ENCODE measurements at regions not wholly inside any gene's neighbourhood (a gene's known extent, or its start where the extent isn't known, plus 50 kb on each side); places are given as distances from the start of the nearest gene placed in this dataset.
"Not testable (repeated sequence)": the region's sequence is repeated elsewhere in the genome, so short reads cannot be mapped to it uniquely, and the experiment has no call there.

- TF ChIP-seq, protein P1, sequence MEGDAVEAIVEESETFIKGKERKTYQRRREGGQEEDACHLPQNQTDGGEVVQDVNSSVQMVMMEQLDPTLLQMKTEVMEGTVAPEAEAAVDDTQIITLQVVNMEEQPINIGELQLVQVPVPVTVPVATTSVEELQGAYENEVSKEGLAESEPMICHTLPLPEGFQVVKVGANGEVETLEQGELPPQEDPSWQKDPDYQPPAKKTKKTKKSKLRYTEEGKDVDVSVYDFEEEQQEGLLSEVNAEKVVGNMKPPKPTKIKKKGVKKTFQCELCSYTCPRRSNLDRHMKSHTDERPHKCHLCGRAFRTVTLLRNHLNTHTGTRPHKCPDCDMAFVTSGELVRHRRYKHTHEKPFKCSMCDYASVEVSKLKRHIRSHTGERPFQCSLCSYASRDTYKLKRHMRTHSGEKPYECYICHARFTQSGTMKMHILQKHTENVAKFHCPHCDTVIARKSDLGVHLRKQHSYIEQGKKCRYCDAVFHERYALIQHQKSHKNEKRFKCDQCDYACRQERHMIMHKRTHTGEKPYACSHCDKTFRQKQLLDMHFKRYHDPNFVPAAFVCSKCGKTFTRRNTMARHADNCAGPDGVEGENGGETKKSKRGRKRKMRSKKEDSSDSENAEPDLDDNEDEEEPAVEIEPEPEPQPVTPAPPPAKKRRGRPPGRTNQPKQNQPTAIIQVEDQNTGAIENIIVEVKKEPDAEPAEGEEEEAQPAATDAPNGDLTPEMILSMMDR (IDR thresholded peaks at IDR 0.05; ENCODE audit: insufficient read depth in 1 of 2, low read depth in 1 of 2, low read length in 1 of 2, severe bottlenecking in 1 of 2, unreplicated experiment in 1 of 2) = no peak
- POLR2A ChIA-PET = no interaction called here
- DNase-seq = no peak
- intact Hi-C loops (cut with micrococcal nuclease; ENCODE audit: unreplicated experiment) = no loop called here
- no peaks in the 10 kb centered on the region for H3K27me3 Mint-ChIP-seq (ENCODE audit: insufficient read depth, unreplicated experiment)
- no TSS peak for BruUV-seq (replicated peaks)
- Histone ChIP-seq H3K4me1 (no peaks in the 10 kb centered on the region), H3K4me3 (ENCODE audit: low read depth, low read length) (no peak overlapping the region), H3K36me3 (ENCODE audit: control insufficient read depth, insufficient read depth, low read length) (no peaks in the 10 kb centered on the region), H3K9me3 (0 out of 2 replicates have a peak, but pooled peaks cover 5% of the 10 kb centered on the region), H3K27me3 (replicated peaks; ENCODE audit: control insufficient read depth, insufficient read depth, low read length) (no peaks in the 10 kb centered on the region)
- CTCF ChIA-PET = no interaction called here
- no peak overlapping the region for H3K27ac Mint-ChIP-seq (ENCODE audit: unreplicated experiment)
- peaks cover 14% of the 10 kb centered on the region for H3K9me3 Mint-ChIP-seq (ENCODE audit: unreplicated experiment)
- no peaks in the 10 kb centered on the region for H3K36me3 Mint-ChIP-seq (ENCODE audit: insufficient read depth, unreplicated experiment)
- H3K4me3 Mint-ChIP-seq (ENCODE audit: unreplicated experiment) = no peak overlapping the region
- H3K4me1 Mint-ChIP-seq (ENCODE audit: low read depth, unreplicated experiment) = no peaks in the 10 kb centered on the region
Measured at GRCh38 chr6:27644528-27644927, 171.6 kb upstream of the ZNF184 start.

- intact Hi-C loops (cut with micrococcal nuclease; ENCODE audit: unreplicated experiment) = no loop called here
- Mint-ChIP-seq H3K27ac (ENCODE audit: unreplicated experiment) (no peak overlapping the region), H3K9me3 (ENCODE audit: unreplicated experiment) (peaks cover 19% of the 10 kb centered on the region), H3K36me3 (ENCODE audit: insufficient read depth, unreplicated experiment) (no peaks in the 10 kb centered on the region), H3K27me3 (ENCODE audit: insufficient read depth, unreplicated experiment) (no peaks in the 10 kb centered on the region), H3K4me1 (ENCODE audit: low read depth, unreplicated experiment) (no peaks in the 10 kb centered on the region), H3K4me3 (ENCODE audit: unreplicated experiment) (no peak overlapping the region)
- ChIA-PET CTCF (no interaction called here), POLR2A (no interaction called here)
- 0 out of 2 replicates have a peak, but pooled peaks cover 5% of the 10 kb centered on the region for H3K9me3 ChIP-seq
- BruUV-seq (replicated peaks) = no TSS peak
- TF ChIP-seq, protein P1 (IDR thresholded peaks at IDR 0.05; ENCODE audit: insufficient read depth in 1 of 2, low read depth in 1 of 2, low read length in 1 of 2, severe bottlenecking in 1 of 2, unreplicated experiment in 1 of 2) = no peak
- H3K4me1 ChIP-seq = no peaks in the 10 kb centered on the region
- DNase-seq = no peak
- H3K4me3 ChIP-seq (ENCODE audit: low read depth, low read length) = no peak overlapping the region
- no peaks in the 10 kb centered on the region for H3K27me3 ChIP-seq (replicated peaks; ENCODE audit: control insufficient read depth, insufficient read depth, low read length)
- no peaks in the 10 kb centered on the region for H3K36me3 ChIP-seq (ENCODE audit: control insufficient read depth, insufficient read depth, low read length)
Measured at GRCh38 chr6:27642744-27643456, 170.0 kb upstream of the ZNF184 start.

- H3K36me3 Mint-ChIP-seq (ENCODE audit: insufficient read depth, unreplicated experiment); intact Hi-C loops (cut with micrococcal nuclease; ENCODE audit: unreplicated experiment); H3K27ac Mint-ChIP-seq (ENCODE audit: unreplicated experiment); H3K36me3 ChIP-seq (ENCODE audit: control insufficient read depth, insufficient read depth, low read length); H3K4me3 ChIP-seq (ENCODE audit: low read depth, low read length); H3K4me3 Mint-ChIP-seq (ENCODE audit: unreplicated experiment); H3K9me3 ChIP-seq; BruUV-seq (replicated peaks); H3K4me1 Mint-ChIP-seq (ENCODE audit: low read depth, unreplicated experiment); CTCF ChIA-PET; H3K27me3 Mint-ChIP-seq (ENCODE audit: insufficient read depth, unreplicated experiment); DNase-seq; H3K27me3 ChIP-seq (replicated peaks; ENCODE audit: control insufficient read depth, insufficient read depth, low read length); H3K4me1 ChIP-seq; POLR2A ChIA-PET: not testable (repeated sequence)
- H3K9me3 Mint-ChIP-seq (ENCODE audit: unreplicated experiment) = peaks cover 33% of the 10 kb centered on the region
Measured at GRCh38 chr6:27635886-27636285, 163.0 kb upstream of the ZNF184 start.

GRCh38 chr6:27633221-27633688 lies 160.3 kb upstream of the ZNF184 start:
- H3K4me3 ChIP-seq (ENCODE audit: low read depth, low read length); H3K27ac Mint-ChIP-seq (ENCODE audit: unreplicated experiment); CTCF ChIA-PET; H3K4me1 Mint-ChIP-seq (ENCODE audit: low read depth, unreplicated experiment); H3K27me3 Mint-ChIP-seq (ENCODE audit: insufficient read depth, unreplicated experiment); H3K9me3 ChIP-seq; H3K27me3 ChIP-seq (replicated peaks; ENCODE audit: control insufficient read depth, insufficient read depth, low read length); BruUV-seq (replicated peaks); DNase-seq; H3K4me1 ChIP-seq; H3K36me3 ChIP-seq (ENCODE audit: control insufficient read depth, insufficient read depth, low read length); H3K4me3 Mint-ChIP-seq (ENCODE audit: unreplicated experiment); POLR2A ChIA-PET: not testable (repeated sequence)
- H3K36me3 Mint-ChIP-seq (ENCODE audit: insufficient read depth, unreplicated experiment) = peaks cover 13% of the 10 kb centered on the region
- H3K9me3 Mint-ChIP-seq (ENCODE audit: unreplicated experiment) = peaks cover 18% of the 10 kb centered on the region
- intact Hi-C loops (cut with micrococcal nuclease; ENCODE audit: unreplicated experiment) = loop anchor here (5.0 kb wide), 1 partner anchor 34 kb away; no protein-coding TSS in a partner anchor
